Neural progenitor cell (in vitro differentiated cells): ENCODE measurements at regions not wholly inside any gene's neighbourhood (a gene's known extent, or its start where the extent isn't known, plus 50 kb on each side); places are given as distances from the start of the nearest gene placed in this dataset.
A peak's percentile ranks its signal among the peaks of the same experiment; 100 is the strongest.

Source experiments
- DNase-seq: peaks from one replicate; pipeline ENCODE4 v3.0.0-alpha.2; 2016; ENCODE audit warnings: low spot score
- H2AFZ ChIP-seq: fragments of 200-600 bp; sonication (generic); replicated peaks from 2 replicates; pipeline ENCODE4 v1.6.1; 2016; ENCODE audit warnings: antibody characterized with exemption
- H3F3A ChIP-seq: fragments of 200-600 bp; sonication (generic); 2 replicates; pipeline ENCODE4 v1.6.1; 2016; ENCODE audit warnings: antibody characterized with exemption, low read depth
- H3K27ac ChIP-seq: fragments of 200-600 bp; sonication (generic); 2 replicates; pipeline ENCODE4 v1.5.1; 2016; ENCODE audit warnings: mild to moderate bottlenecking
- H3K27me3 ChIP-seq: fragments of 200-600 bp; sonication (generic); 2 replicates; pipeline ENCODE4 v1.6.1; 2016; ENCODE audit warnings: mild to moderate bottlenecking, moderate library complexity
- H3K36me3 ChIP-seq: fragments of 200-600 bp; sonication (generic); 2 replicates; pipeline ENCODE4 v1.5.1; 2016
- H3K4me1 ChIP-seq: fragments of 200-600 bp; sonication (generic); 2 replicates; pipeline ENCODE4 v1.6.1; 2016; ENCODE audit warnings: mixed run types
- H3K4me2 ChIP-seq: fragments of 200-600 bp; sonication (generic); 2 replicates; pipeline ENCODE4 v1.6.1; 2016
- H3K4me3 ChIP-seq: fragments of 200-600 bp; sonication (generic); 2 replicates; pipeline ENCODE4 v1.5.1; 2016
- H3K79me2 ChIP-seq: fragments of 200-600 bp; sonication (generic); 2 replicates; pipeline ENCODE4 v1.6.1; 2016; ENCODE audit warnings: low read depth
- H3K9ac ChIP-seq: fragments of 200-600 bp; sonication (generic); 2 replicates; pipeline ENCODE4 v1.6.1; 2016
- H3K9me3 ChIP-seq: fragments of 200-600 bp; sonication (generic); 2 replicates; pipeline ENCODE4 v1.5.1; 2016; ENCODE audit warnings: low read depth
- H4K20me1 ChIP-seq: fragments of 200-600 bp; sonication (generic); 2 replicates; pipeline ENCODE4 v1.6.1; 2016; ENCODE audit warnings: low read depth
- H3K27ac Mint-ChIP-seq: 3 replicates; pipeline ENCODE4 v1.8.0; 2021; ENCODE audit warnings: mixed read lengths
- H3K27me3 Mint-ChIP-seq: 2 replicates; pipeline ENCODE4 v1.8.0; 2022; ENCODE audit warnings: low read depth, mild to moderate bottlenecking, inconsistent platforms, moderate library complexity, mixed read lengths; ENCODE audit not compliant: insufficient read depth
- H3K36me3 Mint-ChIP-seq: 3 replicates; pipeline ENCODE4 v1.8.0; 2021; ENCODE audit warnings: mixed read lengths
- H3K4me1 Mint-ChIP-seq: 3 replicates; pipeline ENCODE4 v1.8.0; 2021; ENCODE audit warnings: mixed read lengths
- H3K4me3 Mint-ChIP-seq: 3 replicates; pipeline ENCODE4 v1.8.0; 2021; ENCODE audit warnings: mild to moderate bottlenecking, moderate library complexity, mixed read lengths
- H3K9me3 Mint-ChIP-seq: 3 replicates; pipeline ENCODE4 v1.8.0; 2020; ENCODE audit warnings: mixed read lengths
- CTCF ChIP-seq: fragments of 200-600 bp; sonication (generic); IDR thresholded peaks from 2 replicates; pipeline ENCODE4 v1.5.1; 2017; ENCODE audit warnings: antibody characterized with exemption, mild to moderate bottlenecking
- EZH2 ChIP-seq: fragments of 200-600 bp; sonication (generic); IDR thresholded peaks from 2 replicates; pipeline ENCODE4 v1.6.1; 2017; ENCODE audit warnings: antibody characterized with exemption, mild to moderate bottlenecking, moderate library complexity
- EZH2phosphoT487 ChIP-seq: fragments of 200-600 bp; sonication (generic); IDR thresholded peaks from 2 replicates; pipeline ENCODE4 v1.6.1; 2017; ENCODE audit warnings: antibody characterized with exemption

- Histone ChIP-seq H3F3A (peaks cover 6% of the 10 kb centered on the region), H3K4me1 (peaks cover 38% of the 10 kb centered on the region), H4K20me1 (no peaks in the 10 kb centered on the region), H3K79me2 (no peaks in the 10 kb centered on the region), H3K36me3 (no peaks in the 10 kb centered on the region), H3K9ac (no peak overlapping the region), H3K4me2 (no peak overlapping the region), H3K27ac (no peak overlapping the region), H3K4me3 (no peak overlapping the region), H3K9me3 (no peaks in the 10 kb centered on the region), H3K27me3 (no peaks in the 10 kb centered on the region), H2AFZ (no peak overlapping the region)
- Mint-ChIP-seq H3K9me3 (peaks cover 3% of the 10 kb centered on the region), H3K36me3 (peaks cover 19% of the 10 kb centered on the region), H3K27me3 (peaks cover 10% of the 10 kb centered on the region), H3K4me1 (peaks cover 61% of the 10 kb centered on the region), H3K4me3 (no peak overlapping the region), H3K27ac (no peak overlapping the region)
- no peak for TF ChIP-seq EZH2phosphoT487
- no peak for TF ChIP-seq EZH2
- TF ChIP-seq CTCF: no peak
- no peak for DNase-seq
Measured at GRCh38 chr5:168192120-168192519, 99.3 kb upstream of the WWC1 start.

GRCh38 chr5:168193493-168194250, 97.8 kb upstream of the WWC1 start:
- H3K79me2 ChIP-seq: no peaks in the 10 kb centered on the region
- H3K27ac Mint-ChIP-seq: peak overlapping the region; percentile 65
- H4K20me1 ChIP-seq: no peaks in the 10 kb centered on the region
- H3K4me1 ChIP-seq: peaks cover 38% of the 10 kb centered on the region
- no peak overlapping the region for H3K4me2 ChIP-seq
- H2AFZ ChIP-seq: no peak overlapping the region
- peaks cover 48% of the 10 kb centered on the region for H3K4me1 Mint-ChIP-seq
- peaks cover 2% of the 10 kb centered on the region for H3K9me3 Mint-ChIP-seq
- H3F3A ChIP-seq: peaks cover 6% of the 10 kb centered on the region
- H3K36me3 Mint-ChIP-seq: peaks cover 18% of the 10 kb centered on the region
- no peak for DNase-seq
- H3K4me3 ChIP-seq: no peak overlapping the region
- TF ChIP-seq EZH2phosphoT487 (no peak), CTCF (no peak), EZH2 (no peak)
- no peaks in the 10 kb centered on the region for H3K9me3 ChIP-seq
- H3K27ac ChIP-seq: no peak overlapping the region
- H3K9ac ChIP-seq: no peak overlapping the region
- H3K27me3 ChIP-seq: no peaks in the 10 kb centered on the region
- H3K4me3 Mint-ChIP-seq: no peak overlapping the region
- H3K36me3 ChIP-seq: no peaks in the 10 kb centered on the region
- peaks cover 9% of the 10 kb centered on the region for H3K27me3 Mint-ChIP-seq

- TF ChIP-seq EZH2 (no peak), CTCF (no peak), EZH2phosphoT487 (no peak)
- H3K4me1 ChIP-seq: peaks cover 38% of the 10 kb centered on the region
- no peaks in the 10 kb centered on the region for H3K36me3 ChIP-seq
- no peaks in the 10 kb centered on the region for H3K27me3 ChIP-seq
- DNase-seq: no peak
- H3K4me3 ChIP-seq: no peak overlapping the region
- peaks cover 6% of the 10 kb centered on the region for H3F3A ChIP-seq
- Mint-ChIP-seq H3K4me3 (no peak overlapping the region), H3K27ac (peak overlapping the region; percentile 68), H3K27me3 (peaks cover 7% of the 10 kb centered on the region), H3K9me3 (no peaks in the 10 kb centered on the region), H3K4me1 (peaks cover 46% of the 10 kb centered on the region), H3K36me3 (peaks cover 27% of the 10 kb centered on the region)
- no peaks in the 10 kb centered on the region for H3K79me2 ChIP-seq
- no peak overlapping the region for H3K9ac ChIP-seq
- no peaks in the 10 kb centered on the region for H4K20me1 ChIP-seq
- no peak overlapping the region for H3K27ac ChIP-seq
- H3K9me3 ChIP-seq: no peaks in the 10 kb centered on the region
- H2AFZ ChIP-seq: no peak overlapping the region
- H3K4me2 ChIP-seq: peak overlapping the region; percentile 59
Measured at GRCh38 chr5:168195110-168195509, 96.3 kb upstream of the WWC1 start.
